ENCODE measurements at regions not wholly inside any gene's neighbourhood (a gene's known extent, or its start where the extent isn't known, plus 50 kb on each side); places are given as distances from the start of the nearest gene placed in this dataset.

- no peak for TF ChIP-seq ZNF609 (CRISPR knock-in tag; IDR thresholded peaks at IDR 0.05; ENCODE audit: borderline replicate concordance)
- TF ChIP-seq NR2F1 (CRISPR knock-in tag; IDR thresholded peaks at IDR 0.05) = peak in 1 of 2 experiments; percentile 57; a peak in 1 of 4 replicates
- TF ChIP-seq, protein P1, sequence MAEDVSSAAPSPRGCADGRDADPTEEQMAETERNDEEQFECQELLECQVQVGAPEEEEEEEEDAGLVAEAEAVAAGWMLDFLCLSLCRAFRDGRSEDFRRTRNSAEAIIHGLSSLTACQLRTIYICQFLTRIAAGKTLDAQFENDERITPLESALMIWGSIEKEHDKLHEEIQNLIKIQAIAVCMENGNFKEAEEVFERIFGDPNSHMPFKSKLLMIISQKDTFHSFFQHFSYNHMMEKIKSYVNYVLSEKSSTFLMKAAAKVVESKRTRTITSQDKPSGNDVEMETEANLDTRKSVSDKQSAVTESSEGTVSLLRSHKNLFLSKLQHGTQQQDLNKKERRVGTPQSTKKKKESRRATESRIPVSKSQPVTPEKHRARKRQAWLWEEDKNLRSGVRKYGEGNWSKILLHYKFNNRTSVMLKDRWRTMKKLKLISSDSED (CRISPR knock-in tag; IDR thresholded peaks at IDR 0.05) = no peak
- TF ChIP-seq TIGD3 (CRISPR knock-in tag; IDR thresholded peaks at IDR 0.05; ENCODE audit: borderline replicate concordance) = no peak
- TF ChIP-seq SMYD3 (CRISPR knock-in tag; IDR thresholded peaks at IDR 0.05) = no peak
- TF ChIP-seq ZNF207 (IDR thresholded peaks at IDR 0.05; ENCODE audit: borderline replicate concordance) = no peak
- TF ChIP-seq HNRNPLL (IDR thresholded peaks at IDR 0.05; ENCODE audit: low read depth, low read length, poor library complexity, severe bottlenecking) = no peak
- no peak for TF ChIP-seq ZNF180 (CRISPR knock-in tag; IDR thresholded peaks at IDR 0.05; ENCODE audit: borderline replicate concordance, low read depth)
- TF ChIP-seq PCBP1 (IDR thresholded peaks at IDR 0.05; ENCODE audit: borderline replicate concordance, low read depth, low read length) = no peak
- no peak for TF ChIP-seq ATF5 (CRISPR knock-in tag; IDR thresholded peaks at IDR 0.05; ENCODE audit: low read depth)
- TF ChIP-seq, protein P2, sequence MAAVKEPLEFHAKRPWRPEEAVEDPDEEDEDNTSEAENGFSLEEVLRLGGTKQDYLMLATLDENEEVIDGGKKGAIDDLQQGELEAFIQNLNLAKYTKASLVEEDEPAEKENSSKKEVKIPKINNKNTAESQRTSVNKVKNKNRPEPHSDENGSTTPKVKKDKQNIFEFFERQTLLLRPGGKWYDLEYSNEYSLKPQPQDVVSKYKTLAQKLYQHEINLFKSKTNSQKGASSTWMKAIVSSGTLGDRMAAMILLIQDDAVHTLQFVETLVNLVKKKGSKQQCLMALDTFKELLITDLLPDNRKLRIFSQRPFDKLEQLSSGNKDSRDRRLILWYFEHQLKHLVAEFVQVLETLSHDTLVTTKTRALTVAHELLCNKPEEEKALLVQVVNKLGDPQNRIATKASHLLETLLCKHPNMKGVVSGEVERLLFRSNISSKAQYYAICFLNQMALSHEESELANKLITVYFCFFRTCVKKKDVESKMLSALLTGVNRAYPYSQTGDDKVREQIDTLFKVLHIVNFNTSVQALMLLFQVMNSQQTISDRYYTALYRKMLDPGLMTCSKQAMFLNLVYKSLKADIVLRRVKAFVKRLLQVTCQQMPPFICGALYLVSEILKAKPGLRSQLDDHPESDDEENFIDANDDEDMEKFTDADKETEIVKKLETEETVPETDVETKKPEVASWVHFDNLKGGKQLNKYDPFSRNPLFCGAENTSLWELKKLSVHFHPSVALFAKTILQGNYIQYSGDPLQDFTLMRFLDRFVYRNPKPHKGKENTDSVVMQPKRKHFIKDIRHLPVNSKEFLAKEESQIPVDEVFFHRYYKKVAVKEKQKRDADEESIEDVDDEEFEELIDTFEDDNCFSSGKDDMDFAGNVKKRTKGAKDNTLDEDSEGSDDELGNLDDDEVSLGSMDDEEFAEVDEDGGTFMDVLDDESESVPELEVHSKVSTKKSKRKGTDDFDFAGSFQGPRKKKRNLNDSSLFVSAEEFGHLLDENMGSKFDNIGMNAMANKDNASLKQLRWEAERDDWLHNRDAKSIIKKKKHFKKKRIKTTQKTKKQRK (IDR thresholded peaks at IDR 0.05; ENCODE audit: low read length) = no peak
- TF ChIP-seq GATAD2A (CRISPR knock-in tag; IDR thresholded peaks at IDR 0.05) = peak; percentile 65
- TF ChIP-seq ZNF652 (CRISPR knock-in tag; IDR thresholded peaks at IDR 0.05; ENCODE audit: borderline replicate concordance, low read depth) = no peak
- TF ChIP-seq, protein P3, sequence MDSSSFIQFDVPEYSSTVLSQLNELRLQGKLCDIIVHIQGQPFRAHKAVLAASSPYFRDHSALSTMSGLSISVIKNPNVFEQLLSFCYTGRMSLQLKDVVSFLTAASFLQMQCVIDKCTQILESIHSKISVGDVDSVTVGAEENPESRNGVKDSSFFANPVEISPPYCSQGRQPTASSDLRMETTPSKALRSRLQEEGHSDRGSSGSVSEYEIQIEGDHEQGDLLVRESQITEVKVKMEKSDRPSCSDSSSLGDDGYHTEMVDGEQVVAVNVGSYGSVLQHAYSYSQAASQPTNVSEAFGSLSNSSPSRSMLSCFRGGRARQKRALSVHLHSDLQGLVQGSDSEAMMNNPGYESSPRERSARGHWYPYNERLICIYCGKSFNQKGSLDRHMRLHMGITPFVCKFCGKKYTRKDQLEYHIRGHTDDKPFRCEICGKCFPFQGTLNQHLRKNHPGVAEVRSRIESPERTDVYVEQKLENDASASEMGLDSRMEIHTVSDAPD (CRISPR knock-in tag; IDR thresholded peaks at IDR 0.05) = no peak
Observed at GRCh38 chr2:215727507-215728503, 285.5 kb downstream of the MREG start (continued).

All from HepG2 (cell line).